ENCODE measurements at regions not wholly inside any gene's neighbourhood (a gene's known extent, or its start where the extent isn't known, plus 50 kb on each side); places are given as distances from the start of the nearest gene placed in this dataset.

DNA sequence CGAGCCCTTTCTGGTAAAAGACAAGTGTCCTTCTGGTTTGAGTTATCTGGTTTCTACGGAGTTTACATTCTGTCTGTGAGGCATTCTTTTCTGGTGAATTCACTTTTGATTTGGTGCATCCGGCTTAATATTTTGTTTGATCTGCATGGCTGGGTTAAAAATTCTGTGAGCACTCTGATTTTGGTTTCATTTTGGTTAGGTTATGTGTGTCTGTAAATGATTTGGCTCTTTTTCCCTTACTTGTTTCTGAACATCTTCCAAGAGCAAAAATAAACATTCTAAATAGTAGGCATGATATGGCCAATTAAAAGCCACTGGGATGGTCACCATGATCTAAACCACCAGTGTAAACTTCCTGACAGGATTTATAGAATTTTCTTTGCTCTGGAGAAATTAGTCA is 85.7 kb upstream of the PTPN13 start (continued):
- TF ChIP-seq, protein P1, sequence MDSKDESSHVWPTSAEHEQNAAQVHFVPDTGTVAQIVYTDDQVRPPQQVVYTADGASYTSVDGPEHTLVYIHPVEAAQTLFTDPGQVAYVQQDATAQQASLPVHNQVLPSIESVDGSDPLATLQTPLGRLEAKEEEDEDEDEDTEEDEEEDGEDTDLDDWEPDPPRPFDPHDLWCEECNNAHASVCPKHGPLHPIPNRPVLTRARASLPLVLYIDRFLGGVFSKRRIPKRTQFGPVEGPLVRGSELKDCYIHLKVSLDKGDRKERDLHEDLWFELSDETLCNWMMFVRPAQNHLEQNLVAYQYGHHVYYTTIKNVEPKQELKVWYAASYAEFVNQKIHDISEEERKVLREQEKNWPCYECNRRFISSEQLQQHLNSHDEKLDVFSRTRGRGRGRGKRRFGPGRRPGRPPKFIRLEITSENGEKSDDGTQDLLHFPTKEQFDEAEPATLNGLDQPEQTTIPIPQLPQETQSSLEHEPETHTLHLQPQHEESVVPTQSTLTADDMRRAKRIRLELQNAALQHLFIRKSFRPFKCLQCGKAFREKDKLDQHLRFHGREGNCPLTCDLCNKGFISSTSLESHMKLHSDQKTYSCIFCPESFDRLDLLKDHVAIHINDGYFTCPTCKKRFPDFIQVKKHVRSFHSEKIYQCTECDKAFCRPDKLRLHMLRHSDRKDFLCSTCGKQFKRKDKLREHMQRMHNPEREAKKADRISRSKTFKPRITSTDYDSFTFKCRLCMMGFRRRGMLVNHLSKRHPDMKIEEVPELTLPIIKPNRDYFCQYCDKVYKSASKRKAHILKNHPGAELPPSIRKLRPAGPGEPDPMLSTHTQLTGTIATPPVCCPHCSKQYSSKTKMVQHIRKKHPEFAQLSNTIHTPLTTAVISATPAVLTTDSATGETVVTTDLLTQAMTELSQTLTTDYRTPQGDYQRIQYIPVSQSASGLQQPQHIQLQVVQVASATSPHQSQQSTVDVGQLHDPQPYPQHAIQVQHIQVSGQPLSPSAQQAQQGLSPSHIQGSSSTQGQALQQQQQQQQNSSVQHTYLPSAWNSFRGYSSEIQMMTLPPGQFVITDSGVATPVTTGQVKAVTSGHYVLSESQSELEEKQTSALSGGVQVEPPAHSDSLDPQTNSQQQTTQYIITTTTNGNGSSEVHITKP (CRISPR knock-in tag; IDR thresholded peaks at IDR 0.05; ENCODE audit: low read depth), result no peak
- TF ChIP-seq, protein P2, sequence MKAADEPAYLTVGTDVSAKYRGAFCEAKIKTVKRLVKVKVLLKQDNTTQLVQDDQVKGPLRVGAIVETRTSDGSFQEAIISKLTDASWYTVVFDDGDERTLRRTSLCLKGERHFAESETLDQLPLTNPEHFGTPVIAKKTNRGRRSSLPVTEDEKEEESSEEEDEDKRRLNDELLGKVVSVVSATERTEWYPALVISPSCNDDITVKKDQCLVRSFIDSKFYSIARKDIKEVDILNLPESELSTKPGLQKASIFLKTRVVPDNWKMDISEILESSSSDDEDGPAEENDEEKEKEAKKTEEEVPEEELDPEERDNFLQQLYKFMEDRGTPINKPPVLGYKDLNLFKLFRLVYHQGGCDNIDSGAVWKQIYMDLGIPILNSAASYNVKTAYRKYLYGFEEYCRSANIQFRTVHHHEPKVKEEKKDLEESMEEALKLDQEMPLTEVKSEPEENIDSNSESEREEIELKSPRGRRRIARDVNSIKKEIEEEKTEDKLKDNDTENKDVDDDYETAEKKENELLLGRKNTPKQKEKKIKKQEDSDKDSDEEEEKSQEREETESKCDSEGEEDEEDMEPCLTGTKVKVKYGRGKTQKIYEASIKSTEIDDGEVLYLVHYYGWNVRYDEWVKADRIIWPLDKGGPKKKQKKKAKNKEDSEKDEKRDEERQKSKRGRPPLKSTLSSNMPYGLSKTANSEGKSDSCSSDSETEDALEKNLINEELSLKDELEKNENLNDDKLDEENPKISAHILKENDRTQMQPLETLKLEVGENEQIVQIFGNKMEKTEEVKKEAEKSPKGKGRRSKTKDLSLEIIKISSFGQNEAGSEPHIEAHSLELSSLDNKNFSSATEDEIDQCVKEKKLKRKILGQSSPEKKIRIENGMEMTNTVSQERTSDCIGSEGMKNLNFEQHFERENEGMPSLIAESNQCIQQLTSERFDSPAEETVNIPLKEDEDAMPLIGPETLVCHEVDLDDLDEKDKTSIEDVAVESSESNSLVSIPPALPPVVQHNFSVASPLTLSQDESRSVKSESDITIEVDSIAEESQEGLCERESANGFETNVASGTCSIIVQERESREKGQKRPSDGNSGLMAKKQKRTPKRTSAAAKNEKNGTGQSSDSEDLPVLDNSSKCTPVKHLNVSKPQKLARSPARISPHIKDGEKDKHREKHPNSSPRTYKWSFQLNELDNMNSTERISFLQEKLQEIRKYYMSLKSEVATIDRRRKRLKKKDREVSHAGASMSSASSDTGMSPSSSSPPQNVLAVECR (CRISPR knock-in tag; IDR thresholded peaks at IDR 0.05; ENCODE audit: borderline replicate concordance), result no peak
- TF ChIP-seq ZBTB21 (CRISPR knock-in tag; IDR thresholded peaks at IDR 0.05), result no peak
- no peak for TF ChIP-seq ZNF782 (CRISPR knock-in tag; IDR thresholded peaks at IDR 0.05; ENCODE audit: borderline replicate concordance)
- no peak for TF ChIP-seq ZNF841 (CRISPR knock-in tag; IDR thresholded peaks at IDR 0.05; ENCODE audit: borderline replicate concordance)
- no peak for TF ChIP-seq ZNF75D (CRISPR knock-in tag; IDR thresholded peaks at IDR 0.05; ENCODE audit: borderline replicate concordance)
- TF ChIP-seq, protein P3, sequence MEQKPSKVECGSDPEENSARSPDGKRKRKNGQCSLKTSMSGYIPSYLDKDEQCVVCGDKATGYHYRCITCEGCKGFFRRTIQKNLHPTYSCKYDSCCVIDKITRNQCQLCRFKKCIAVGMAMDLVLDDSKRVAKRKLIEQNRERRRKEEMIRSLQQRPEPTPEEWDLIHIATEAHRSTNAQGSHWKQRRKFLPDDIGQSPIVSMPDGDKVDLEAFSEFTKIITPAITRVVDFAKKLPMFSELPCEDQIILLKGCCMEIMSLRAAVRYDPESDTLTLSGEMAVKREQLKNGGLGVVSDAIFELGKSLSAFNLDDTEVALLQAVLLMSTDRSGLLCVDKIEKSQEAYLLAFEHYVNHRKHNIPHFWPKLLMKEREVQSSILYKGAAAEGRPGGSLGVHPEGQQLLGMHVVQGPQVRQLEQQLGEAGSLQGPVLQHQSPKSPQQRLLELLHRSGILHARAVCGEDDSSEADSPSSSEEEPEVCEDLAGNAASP (CRISPR knock-in tag; IDR thresholded peaks at IDR 0.05; ENCODE audit: borderline replicate concordance), result no peak
- no peak for TF ChIP-seq ZSCAN25 (CRISPR knock-in tag; IDR thresholded peaks at IDR 0.05)
